ENCODE measurements at regions not wholly inside any gene's neighbourhood (a gene's known extent, or its start where the extent isn't known, plus 50 kb on each side); places are given as distances from the start of the nearest gene placed in this dataset.

DNA sequence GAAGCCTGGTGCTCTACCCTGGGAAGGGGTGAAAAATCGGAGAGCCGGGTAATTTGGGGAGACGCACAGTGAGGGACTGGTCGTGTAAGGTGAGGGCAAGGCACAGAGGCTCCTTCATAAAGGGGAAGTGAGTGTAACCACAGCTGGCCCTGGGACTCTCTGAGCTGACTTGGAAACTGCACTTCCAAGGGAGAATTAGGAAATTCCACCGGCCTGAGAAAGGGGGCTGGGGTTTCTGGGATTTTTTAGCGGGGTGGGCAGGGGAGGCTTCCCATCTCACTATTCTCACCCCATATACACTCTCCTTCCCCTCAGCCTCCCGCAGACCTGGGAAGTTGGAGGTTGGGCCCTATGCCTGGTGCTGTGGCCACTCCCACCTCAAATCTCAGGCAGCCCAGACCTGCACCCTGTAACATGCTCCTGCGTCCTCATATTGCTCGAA, 88.3 kb upstream of the IPO9 start:
- no peak overlapping the region for H3K27ac ChIP-seq (ENCODE audit: control insufficient read depth, insufficient read depth)
- H3K79me2 ChIP-seq (ENCODE audit: control insufficient read depth, insufficient read depth, low read length) = no peaks in the 10 kb centered on the region
- in situ Hi-C loops (cut with MboI) (no loop called here), intact Hi-C loops (cut with micrococcal nuclease; ENCODE audit: unreplicated experiment) (no loop called here)
- no peaks in the 10 kb centered on the region for H4K20me1 ChIP-seq (ENCODE audit: control insufficient read depth, insufficient read depth)
- peak overlapping the region; percentile 10; the same call in 1 of the 2 replicates for H3K4me2 ChIP-seq (ENCODE audit: control insufficient read depth, insufficient read depth)
- no peak overlapping the region for H3K4me3 ChIP-seq
- H3K9me3 ChIP-seq (replicated peaks; ENCODE audit: control insufficient read depth, insufficient read depth, low read length) = no peaks in the 10 kb centered on the region
- POLR2A ChIA-PET = no interaction called here
- FAIRE-seq = peak; percentile 23
- BruUV-seq (replicated peaks) = no TSS peak
- H2AFZ ChIP-seq (ENCODE audit: control insufficient read depth, low read depth, low read length) = no peak overlapping the region
- RAD21 ChIA-PET (ENCODE audit: unreplicated experiment) = no interaction called here
- H3K36me3 ChIP-seq (ENCODE audit: control insufficient read depth in 2 of 2, insufficient read depth in 2 of 2, low read length in 1 of 2) = no peaks in the 10 kb centered on the region
- peaks cover 12% of the 10 kb centered on the region for H3K4me1 ChIP-seq (ENCODE audit: control insufficient read depth, insufficient read depth, low read length)
- ATAC-seq = peak; percentile 59
- no peak for TF ChIP-seq SMARCA5 (IDR thresholded peaks at IDR 0.05)
- TF ChIP-seq SPI1 (IDR thresholded peaks at IDR 0.05; ENCODE audit: borderline replicate concordance, insufficient read depth, low read depth, low read length) = peak; percentile 82
- no peak for TF ChIP-seq SMAD1 (IDR thresholded peaks at IDR 0.05; ENCODE audit: low read depth, partially characterized antibody)
- SMC1A ChIA-PET (ENCODE audit: uncharacterized antibody, unreplicated experiment) = no interaction called here
- peaks cover 0 to 4% of the 10 kb centered on the region in 2 experiments; a peak in 2 of 4 replicates for H3K27me3 ChIP-seq (replicated peaks in 1 of 2; ENCODE audit: control insufficient read depth in 2 of 2, insufficient read depth in 2 of 2, low read length in 1 of 2)
- DNase-seq (ENCODE audit: low read depth, low spot score) = no peak
- WGBS (ENCODE audit: insufficient coverage, insufficient replicate concordance, low lambda C conversion rate, missing lambda C conversion rate) = 8% methylated on average over 9 of the region's 9 CpGs
- H3K9ac ChIP-seq (ENCODE audit: control insufficient read depth, insufficient read depth, low read length) = no peak overlapping the region
- CTCF ChIA-PET = no interaction called here

DNA sequence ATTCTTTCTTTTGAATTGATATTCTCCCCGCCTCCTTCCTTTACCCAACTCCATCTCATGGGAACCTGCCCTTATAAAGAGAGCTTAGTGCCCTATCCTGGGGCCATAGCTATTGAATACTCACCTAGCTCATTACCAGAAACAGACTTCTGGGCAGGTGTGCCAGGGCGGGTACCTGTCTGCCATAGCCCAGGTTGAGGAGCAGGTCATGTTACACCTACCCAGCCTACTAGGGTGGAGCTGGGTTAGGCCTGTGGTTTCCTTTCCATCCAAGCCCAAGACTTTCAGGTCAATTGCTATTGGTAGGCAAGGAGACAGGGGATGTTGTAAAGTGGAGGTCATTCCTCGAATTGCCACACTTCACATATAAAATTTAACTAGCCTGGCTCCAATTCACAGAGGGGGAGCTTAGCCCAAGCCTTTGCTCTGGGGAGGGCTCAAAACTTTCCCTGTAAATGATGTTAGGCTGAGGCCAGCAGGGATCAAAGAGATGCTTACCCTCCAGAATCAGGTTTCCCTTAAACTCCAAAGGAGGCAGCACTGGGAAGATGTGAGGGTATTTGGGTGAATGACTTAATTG, 87.1 kb upstream of the IPO9 start:
- POLR2A ChIA-PET = no interaction called here
- Histone ChIP-seq H3K9ac (ENCODE audit: control insufficient read depth, insufficient read depth, low read length) (no peak overlapping the region), H4K20me1 (ENCODE audit: control insufficient read depth, insufficient read depth) (no peaks in the 10 kb centered on the region), H3K9me3 (replicated peaks; ENCODE audit: control insufficient read depth, insufficient read depth, low read length) (no peaks in the 10 kb centered on the region), H2AFZ (ENCODE audit: control insufficient read depth, low read depth, low read length) (no peak overlapping the region), H3K27me3 (replicated peaks in 1 of 2; ENCODE audit: control insufficient read depth in 2 of 2, insufficient read depth in 2 of 2, low read length in 1 of 2) (peaks cover 0 to 4% of the 10 kb centered on the region in 2 experiments; a peak in 2 of 4 replicates), H3K36me3 (ENCODE audit: control insufficient read depth in 2 of 2, insufficient read depth in 2 of 2, low read length in 1 of 2) (no peaks in the 10 kb centered on the region), H3K27ac (ENCODE audit: control insufficient read depth, insufficient read depth) (no peak overlapping the region), H3K4me3 (no peak overlapping the region), H3K79me2 (ENCODE audit: control insufficient read depth, insufficient read depth, low read length) (no peaks in the 10 kb centered on the region), H3K4me2 (ENCODE audit: control insufficient read depth, insufficient read depth) (no peak overlapping the region), H3K4me1 (ENCODE audit: control insufficient read depth, insufficient read depth, low read length) (peaks cover 6% of the 10 kb centered on the region)
- FAIRE-seq (no peak), DNase-seq (ENCODE audit: low read depth, low spot score) (no peak), ATAC-seq (no peak)
- TF ChIP-seq POLR2A (IDR thresholded peaks at IDR 0.05; ENCODE audit: low read depth, low read length) = no peak
- TF ChIP-seq, protein P1, sequence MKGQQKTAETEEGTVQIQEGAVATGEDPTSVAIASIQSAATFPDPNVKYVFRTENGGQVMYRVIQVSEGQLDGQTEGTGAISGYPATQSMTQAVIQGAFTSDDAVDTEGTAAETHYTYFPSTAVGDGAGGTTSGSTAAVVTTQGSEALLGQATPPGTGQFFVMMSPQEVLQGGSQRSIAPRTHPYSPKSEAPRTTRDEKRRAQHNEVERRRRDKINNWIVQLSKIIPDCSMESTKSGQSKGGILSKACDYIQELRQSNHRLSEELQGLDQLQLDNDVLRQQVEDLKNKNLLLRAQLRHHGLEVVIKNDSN (IDR thresholded peaks at IDR 0.05; ENCODE audit: borderline replicate concordance, extremely low read length, insufficient read depth, low read depth, low read length) = no peak
- TF ChIP-seq NBN (IDR thresholded peaks at IDR 0.05) = no peak
- no peak for TF ChIP-seq TARDBP (IDR thresholded peaks at IDR 0.05; ENCODE audit: borderline replicate concordance)
- no peak for TF ChIP-seq IKZF2 (IDR thresholded peaks at IDR 0.05)
- TF ChIP-seq PAX8 (IDR thresholded peaks at IDR 0.05) = no peak
- TF ChIP-seq, protein P2, sequence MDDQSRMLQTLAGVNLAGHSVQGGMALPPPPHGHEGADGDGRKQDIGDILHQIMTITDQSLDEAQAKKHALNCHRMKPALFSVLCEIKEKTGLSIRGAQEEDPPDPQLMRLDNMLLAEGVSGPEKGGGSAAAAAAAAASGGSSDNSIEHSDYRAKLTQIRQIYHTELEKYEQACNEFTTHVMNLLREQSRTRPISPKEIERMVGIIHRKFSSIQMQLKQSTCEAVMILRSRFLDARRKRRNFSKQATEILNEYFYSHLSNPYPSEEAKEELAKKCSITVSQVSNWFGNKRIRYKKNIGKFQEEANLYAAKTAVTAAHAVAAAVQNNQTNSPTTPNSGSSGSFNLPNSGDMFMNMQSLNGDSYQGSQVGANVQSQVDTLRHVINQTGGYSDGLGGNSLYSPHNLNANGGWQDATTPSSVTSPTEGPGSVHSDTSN (IDR thresholded peaks at IDR 0.05; ENCODE audit: insufficient replicate concordance, low read depth, low read length) = no peak
- TF ChIP-seq, protein P3, sequence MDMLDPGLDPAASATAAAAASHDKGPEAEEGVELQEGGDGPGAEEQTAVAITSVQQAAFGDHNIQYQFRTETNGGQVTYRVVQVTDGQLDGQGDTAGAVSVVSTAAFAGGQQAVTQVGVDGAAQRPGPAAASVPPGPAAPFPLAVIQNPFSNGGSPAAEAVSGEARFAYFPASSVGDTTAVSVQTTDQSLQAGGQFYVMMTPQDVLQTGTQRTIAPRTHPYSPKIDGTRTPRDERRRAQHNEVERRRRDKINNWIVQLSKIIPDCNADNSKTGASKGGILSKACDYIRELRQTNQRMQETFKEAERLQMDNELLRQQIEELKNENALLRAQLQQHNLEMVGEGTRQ (IDR thresholded peaks at IDR 0.05; ENCODE audit: borderline replicate concordance, low read depth, low read length) = no peak
- TF ChIP-seq, protein P4, sequence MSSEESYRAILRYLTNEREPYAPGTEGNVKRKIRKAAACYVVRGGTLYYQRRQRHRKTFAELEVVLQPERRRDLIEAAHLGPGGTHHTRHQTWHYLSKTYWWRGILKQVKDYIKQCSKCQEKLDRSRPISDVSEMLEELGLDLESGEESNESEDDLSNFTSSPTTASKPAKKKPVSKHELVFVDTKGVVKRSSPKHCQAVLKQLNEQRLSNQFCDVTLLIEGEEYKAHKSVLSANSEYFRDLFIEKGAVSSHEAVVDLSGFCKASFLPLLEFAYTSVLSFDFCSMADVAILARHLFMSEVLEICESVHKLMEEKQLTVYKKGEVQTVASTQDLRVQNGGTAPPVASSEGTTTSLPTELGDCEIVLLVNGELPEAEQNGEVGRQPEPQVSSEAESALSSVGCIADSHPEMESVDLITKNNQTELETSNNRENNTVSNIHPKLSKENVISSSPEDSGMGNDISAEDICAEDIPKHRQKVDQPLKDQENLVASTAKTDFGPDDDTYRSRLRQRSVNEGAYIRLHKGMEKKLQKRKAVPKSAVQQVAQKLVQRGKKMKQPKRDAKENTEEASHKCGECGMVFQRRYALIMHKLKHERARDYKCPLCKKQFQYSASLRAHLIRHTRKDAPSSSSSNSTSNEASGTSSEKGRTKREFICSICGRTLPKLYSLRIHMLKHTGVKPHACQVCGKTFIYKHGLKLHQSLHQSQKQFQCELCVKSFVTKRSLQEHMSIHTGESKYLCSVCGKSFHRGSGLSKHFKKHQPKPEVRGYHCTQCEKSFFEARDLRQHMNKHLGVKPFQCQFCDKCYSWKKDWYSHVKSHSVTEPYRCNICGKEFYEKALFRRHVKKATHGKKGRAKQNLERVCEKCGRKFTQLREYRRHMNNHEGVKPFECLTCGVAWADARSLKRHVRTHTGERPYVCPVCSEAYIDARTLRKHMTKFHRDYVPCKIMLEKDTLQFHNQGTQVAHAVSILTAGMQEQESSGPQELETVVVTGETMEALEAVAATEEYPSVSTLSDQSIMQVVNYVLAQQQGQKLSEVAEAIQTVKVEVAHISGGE (CRISPR knock-in tag; IDR thresholded peaks at IDR 0.05) = no peak
- RAD21 ChIA-PET (ENCODE audit: unreplicated experiment) = no interaction called here
- 35% methylated on average over 3 of the region's 3 CpGs for WGBS (ENCODE audit: insufficient coverage, insufficient replicate concordance, low lambda C conversion rate, missing lambda C conversion rate)
- in situ Hi-C loops (cut with MboI) = no loop called here
- intact Hi-C loops (cut with micrococcal nuclease; ENCODE audit: unreplicated experiment) = no loop called here
- CTCF ChIA-PET = interaction anchor here (1.2 kb wide), 2 partner anchors 32 to 37 kb away, joined by 3 read pairs; no protein-coding TSS in a partner anchor
- SMC1A ChIA-PET (ENCODE audit: uncharacterized antibody, unreplicated experiment) = no interaction called here
- BruUV-seq (replicated peaks) = no TSS peak

All from GM12878 (cell line).